Fibroblast of lung (primary cell): ENCODE measurements at regions not wholly inside any gene's neighbourhood (a gene's known extent, or its start where the extent isn't known, plus 50 kb on each side); places are given as distances from the start of the nearest gene placed in this dataset.

Experiments used
- EZH2 ChIP-seq: IDR thresholded peaks from 2 replicates; pipeline ENCODE4 v1.5.1; 2012; ENCODE audit warnings: low read length, control low read depth, mild to moderate bottlenecking; ENCODE audit errors: missing control alignments
- TF ChIP-seq, protein P1 (sequence below), 2 donors: IDR thresholded peaks in 1 of 2; conservative IDR thresholded peaks in 1 of 2; 1 replicate in 1 of 2; 2 replicates in 1 of 2; pipeline ENCODE4 v1.5.1; 2011 to 2012; ENCODE audit warnings: low read length in 2 of 2, control low read depth in 1 of 2, inconsistent platforms in 1 of 2, low read depth in 1 of 2, mild to moderate bottlenecking in 1 of 2

DNA sequence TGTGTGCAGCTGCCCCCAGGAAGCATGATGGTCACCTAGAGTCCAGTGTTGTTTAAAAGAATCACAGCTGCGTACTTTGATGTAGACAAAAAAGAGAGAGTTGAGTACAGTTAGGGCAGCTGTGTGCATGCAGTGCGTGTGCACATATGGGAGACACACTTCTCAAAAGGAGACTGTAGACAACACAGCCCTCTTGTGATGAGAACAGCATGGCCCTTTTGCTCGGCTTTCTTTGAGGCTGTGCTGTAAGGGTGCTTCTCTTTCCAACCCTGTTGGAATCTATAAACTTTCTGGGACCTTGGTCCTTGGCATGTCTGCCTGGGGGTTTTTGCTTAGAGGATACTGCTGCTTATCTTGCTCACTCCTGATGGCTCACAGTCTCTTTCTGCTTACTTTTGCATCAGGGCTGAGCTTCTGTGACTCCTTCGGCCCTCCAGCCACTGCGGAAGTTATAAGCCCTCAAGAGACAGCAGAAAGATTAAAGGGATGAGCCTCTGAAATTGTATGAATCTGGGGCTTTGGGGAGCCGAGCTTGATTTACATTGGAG lies 102.9 kb downstream of the DYRK2 start:
- no peak for TF ChIP-seq EZH2
- TF ChIP-seq, protein P1, sequence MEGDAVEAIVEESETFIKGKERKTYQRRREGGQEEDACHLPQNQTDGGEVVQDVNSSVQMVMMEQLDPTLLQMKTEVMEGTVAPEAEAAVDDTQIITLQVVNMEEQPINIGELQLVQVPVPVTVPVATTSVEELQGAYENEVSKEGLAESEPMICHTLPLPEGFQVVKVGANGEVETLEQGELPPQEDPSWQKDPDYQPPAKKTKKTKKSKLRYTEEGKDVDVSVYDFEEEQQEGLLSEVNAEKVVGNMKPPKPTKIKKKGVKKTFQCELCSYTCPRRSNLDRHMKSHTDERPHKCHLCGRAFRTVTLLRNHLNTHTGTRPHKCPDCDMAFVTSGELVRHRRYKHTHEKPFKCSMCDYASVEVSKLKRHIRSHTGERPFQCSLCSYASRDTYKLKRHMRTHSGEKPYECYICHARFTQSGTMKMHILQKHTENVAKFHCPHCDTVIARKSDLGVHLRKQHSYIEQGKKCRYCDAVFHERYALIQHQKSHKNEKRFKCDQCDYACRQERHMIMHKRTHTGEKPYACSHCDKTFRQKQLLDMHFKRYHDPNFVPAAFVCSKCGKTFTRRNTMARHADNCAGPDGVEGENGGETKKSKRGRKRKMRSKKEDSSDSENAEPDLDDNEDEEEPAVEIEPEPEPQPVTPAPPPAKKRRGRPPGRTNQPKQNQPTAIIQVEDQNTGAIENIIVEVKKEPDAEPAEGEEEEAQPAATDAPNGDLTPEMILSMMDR (conservative IDR thresholded peaks at IDR 0.05 in 1 of 2, IDR thresholded peaks at IDR 0.05 in 1 of 2; ENCODE audit: low read depth in 1 of 2, low read length in 2 of 2) = no peak
